ENCODE measurements at regions not wholly inside any gene's neighbourhood (a gene's known extent, or its start where the extent isn't known, plus 50 kb on each side); places are given as distances from the start of the nearest gene placed in this dataset.
"Not testable (repeated sequence)": the region's sequence is repeated elsewhere in the genome, so short reads cannot be mapped to it uniquely, and the experiment has no call there.

DNA sequence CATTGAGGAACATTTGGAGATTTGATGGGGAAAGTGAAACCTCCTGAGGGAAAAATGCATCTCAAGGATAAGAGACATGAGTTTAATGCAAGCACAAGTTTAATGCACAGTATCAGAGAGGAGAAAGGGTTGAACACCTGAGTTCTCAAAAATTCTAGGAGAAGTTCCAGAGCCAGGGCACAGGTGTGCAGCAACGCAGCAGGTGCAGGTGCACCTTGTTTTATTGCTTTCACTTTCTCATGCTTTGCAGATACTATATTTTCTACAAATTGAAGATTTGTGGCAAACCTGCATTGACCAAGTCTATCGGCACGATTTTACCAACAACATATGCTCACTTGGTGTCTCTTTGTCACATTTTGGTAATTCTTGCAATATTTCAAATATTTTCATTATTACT lies 267.6 kb upstream of the HNRNPA3 start:
- Mint-ChIP-seq H3K36me3 (ENCODE audit: low read depth) (no peaks in the 10 kb centered on the region), H3K9me3 (peaks cover 17% of the 10 kb centered on the region), H3K27me3 (ENCODE audit: insufficient read depth) (no peaks in the 10 kb centered on the region), H3K27ac (no peak overlapping the region), H3K4me3 (no peak overlapping the region), H3K4me1 (ENCODE audit: low read depth) (no peaks in the 10 kb centered on the region)
- TF ChIP-seq, protein P1, sequence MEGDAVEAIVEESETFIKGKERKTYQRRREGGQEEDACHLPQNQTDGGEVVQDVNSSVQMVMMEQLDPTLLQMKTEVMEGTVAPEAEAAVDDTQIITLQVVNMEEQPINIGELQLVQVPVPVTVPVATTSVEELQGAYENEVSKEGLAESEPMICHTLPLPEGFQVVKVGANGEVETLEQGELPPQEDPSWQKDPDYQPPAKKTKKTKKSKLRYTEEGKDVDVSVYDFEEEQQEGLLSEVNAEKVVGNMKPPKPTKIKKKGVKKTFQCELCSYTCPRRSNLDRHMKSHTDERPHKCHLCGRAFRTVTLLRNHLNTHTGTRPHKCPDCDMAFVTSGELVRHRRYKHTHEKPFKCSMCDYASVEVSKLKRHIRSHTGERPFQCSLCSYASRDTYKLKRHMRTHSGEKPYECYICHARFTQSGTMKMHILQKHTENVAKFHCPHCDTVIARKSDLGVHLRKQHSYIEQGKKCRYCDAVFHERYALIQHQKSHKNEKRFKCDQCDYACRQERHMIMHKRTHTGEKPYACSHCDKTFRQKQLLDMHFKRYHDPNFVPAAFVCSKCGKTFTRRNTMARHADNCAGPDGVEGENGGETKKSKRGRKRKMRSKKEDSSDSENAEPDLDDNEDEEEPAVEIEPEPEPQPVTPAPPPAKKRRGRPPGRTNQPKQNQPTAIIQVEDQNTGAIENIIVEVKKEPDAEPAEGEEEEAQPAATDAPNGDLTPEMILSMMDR (IDR thresholded peaks at IDR 0.05): no peak
- no peak for DNase-seq

DNA sequence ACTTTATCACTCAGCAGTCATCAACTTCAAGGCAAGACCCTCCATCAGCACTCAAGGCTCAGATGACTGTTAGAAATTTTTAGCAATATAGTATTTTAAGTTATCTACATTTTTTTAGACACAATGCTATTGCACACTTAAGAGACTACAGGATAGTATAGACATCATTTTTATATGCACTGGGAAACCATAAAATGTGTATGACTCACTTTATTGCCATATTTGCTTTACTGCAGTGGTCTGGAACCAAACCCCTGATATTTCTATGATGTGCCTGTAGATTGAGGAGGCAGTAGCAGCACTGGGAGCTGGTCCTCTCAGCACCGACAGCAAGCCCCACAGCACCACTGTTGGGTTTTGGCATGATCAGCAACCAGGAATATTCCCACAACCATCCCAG lies 264.8 kb upstream of the HNRNPA3 start:
- no peaks in the 10 kb centered on the region for H3K36me3 Mint-ChIP-seq (ENCODE audit: low read depth)
- no peak overlapping the region for H3K4me3 Mint-ChIP-seq
- H3K4me1 Mint-ChIP-seq (ENCODE audit: low read depth): no peaks in the 10 kb centered on the region
- no peaks in the 10 kb centered on the region for H3K27me3 Mint-ChIP-seq (ENCODE audit: insufficient read depth)
- no peak for DNase-seq
- no peak overlapping the region for H3K27ac Mint-ChIP-seq
- TF ChIP-seq, protein P1 (IDR thresholded peaks at IDR 0.05): no peak
- peaks cover 22% of the 10 kb centered on the region for H3K9me3 Mint-ChIP-seq

DNA sequence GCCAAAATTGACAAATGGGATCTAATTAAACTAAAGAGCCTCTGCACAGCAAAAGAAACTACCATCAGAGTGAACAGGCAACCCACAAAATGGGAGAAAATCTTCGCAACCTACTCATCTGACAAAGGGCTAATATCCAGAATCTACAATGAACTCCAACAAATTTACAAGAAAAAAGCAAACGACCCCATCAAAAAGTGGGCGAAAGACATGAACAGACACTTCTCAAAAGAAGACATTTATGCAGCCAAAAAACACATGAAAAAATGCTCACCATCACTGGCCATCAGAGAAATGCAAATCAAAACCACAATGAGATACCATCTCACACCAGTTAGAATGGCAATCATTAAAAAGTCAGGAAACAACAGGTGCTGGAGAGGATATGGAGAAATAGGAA lies 261.4 kb upstream of the HNRNPA3 start:
- DNase-seq; H3K27ac Mint-ChIP-seq; H3K4me3 Mint-ChIP-seq; H3K27me3 Mint-ChIP-seq (ENCODE audit: insufficient read depth); H3K36me3 Mint-ChIP-seq (ENCODE audit: low read depth); H3K4me1 Mint-ChIP-seq (ENCODE audit: low read depth): not testable (repeated sequence)
- H3K9me3 Mint-ChIP-seq: peaks cover 22% of the 10 kb centered on the region

DNA sequence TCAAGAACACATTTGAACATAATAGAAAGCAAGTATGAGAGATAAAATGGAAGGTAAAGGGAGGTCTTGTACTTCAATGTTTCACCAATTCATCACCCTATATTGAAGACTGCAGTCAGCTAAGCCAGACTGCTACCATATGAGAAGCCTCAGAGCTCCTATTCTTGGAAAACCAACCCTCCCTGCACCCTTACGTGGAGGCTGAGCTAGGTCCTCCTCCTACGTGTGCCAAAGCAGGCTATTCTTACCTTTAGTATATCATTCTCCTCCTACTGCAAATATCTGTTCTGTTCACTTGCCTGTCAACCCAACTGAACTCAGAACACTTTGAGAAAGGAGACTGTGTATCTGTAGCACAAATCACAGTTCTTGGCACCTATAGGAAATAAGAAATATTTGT lies 255.8 kb upstream of the HNRNPA3 start:
- no peak for DNase-seq
- TF ChIP-seq, protein P1 (IDR thresholded peaks at IDR 0.05): no peak
- Mint-ChIP-seq H3K36me3 (ENCODE audit: low read depth) (no peaks in the 10 kb centered on the region), H3K27me3 (ENCODE audit: insufficient read depth) (no peaks in the 10 kb centered on the region; the same call in 1 of the 2 replicates), H3K4me1 (ENCODE audit: low read depth) (no peaks in the 10 kb centered on the region), H3K27ac (no peak overlapping the region), H3K9me3 (peaks cover 4% of the 10 kb centered on the region; the same call in 1 of the 2 replicates), H3K4me3 (no peak overlapping the region)

DNA sequence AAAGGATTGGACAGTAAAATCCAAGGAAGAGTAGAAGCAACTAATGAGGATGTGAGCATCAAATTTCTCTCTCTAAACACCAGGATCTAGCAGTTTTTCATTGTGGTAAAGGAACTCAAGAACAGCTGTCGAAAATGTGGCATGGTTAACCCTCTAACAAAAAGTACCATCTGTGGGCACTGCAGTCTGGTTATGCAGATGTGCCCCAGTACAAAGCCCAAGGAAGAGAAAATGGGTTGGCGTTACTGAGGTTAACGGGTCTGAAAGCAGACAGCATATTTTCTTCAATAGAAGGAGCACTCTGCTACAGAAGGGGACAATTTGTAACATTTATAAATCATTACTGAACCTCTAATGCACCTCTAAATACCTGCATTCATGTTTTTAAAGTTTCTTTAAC lies 253.0 kb upstream of the HNRNPA3 start:
- H3K27me3 Mint-ChIP-seq (ENCODE audit: insufficient read depth): peaks cover 1% of the 10 kb centered on the region; the same call in 1 of the 2 replicates
- H3K27ac Mint-ChIP-seq: no peak overlapping the region
- no peaks in the 10 kb centered on the region for H3K36me3 Mint-ChIP-seq (ENCODE audit: low read depth)
- no peaks in the 10 kb centered on the region for H3K4me1 Mint-ChIP-seq (ENCODE audit: low read depth)
- H3K4me3 Mint-ChIP-seq: no peak overlapping the region
- H3K9me3 Mint-ChIP-seq: peaks cover 4% of the 10 kb centered on the region; the same call in 1 of the 2 replicates
- TF ChIP-seq, protein P1 (IDR thresholded peaks at IDR 0.05): no peak
- DNase-seq: no peak

DNA sequence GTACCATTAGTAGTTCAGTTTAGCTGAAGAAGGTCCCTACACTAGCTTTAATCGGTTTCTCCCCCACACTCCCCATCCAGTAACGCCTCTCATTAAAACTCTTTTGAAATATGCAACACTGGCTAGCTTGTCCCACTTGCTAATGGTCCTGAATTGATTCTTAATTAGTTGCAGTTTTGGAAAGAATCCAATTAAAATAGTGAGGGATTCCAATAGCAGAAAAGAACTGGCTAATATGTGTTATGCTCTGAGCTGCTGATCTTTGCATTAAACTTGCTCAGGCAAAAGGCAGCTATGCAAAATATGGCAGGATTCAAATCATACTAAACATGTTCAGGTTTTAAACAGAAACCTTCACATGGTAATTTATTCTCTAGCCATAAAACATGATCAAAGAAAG lies 252.5 kb upstream of the HNRNPA3 start:
- H3K4me1 Mint-ChIP-seq (ENCODE audit: low read depth): no peaks in the 10 kb centered on the region
- TF ChIP-seq, protein P1 (IDR thresholded peaks at IDR 0.05): no peak
- no peaks in the 10 kb centered on the region for H3K36me3 Mint-ChIP-seq (ENCODE audit: low read depth)
- peaks cover 4% of the 10 kb centered on the region; the same call in 1 of the 2 replicates for H3K9me3 Mint-ChIP-seq
- peaks cover 1% of the 10 kb centered on the region; the same call in 1 of the 2 replicates for H3K27me3 Mint-ChIP-seq (ENCODE audit: insufficient read depth)
- no peak overlapping the region for H3K27ac Mint-ChIP-seq
- H3K4me3 Mint-ChIP-seq: no peak overlapping the region
- no peak for DNase-seq
